ENCODE measurements at regions not wholly inside any gene's neighbourhood (a gene's known extent, or its start where the extent isn't known, plus 50 kb on each side); places are given as distances from the start of the nearest gene placed in this dataset.

DNA sequence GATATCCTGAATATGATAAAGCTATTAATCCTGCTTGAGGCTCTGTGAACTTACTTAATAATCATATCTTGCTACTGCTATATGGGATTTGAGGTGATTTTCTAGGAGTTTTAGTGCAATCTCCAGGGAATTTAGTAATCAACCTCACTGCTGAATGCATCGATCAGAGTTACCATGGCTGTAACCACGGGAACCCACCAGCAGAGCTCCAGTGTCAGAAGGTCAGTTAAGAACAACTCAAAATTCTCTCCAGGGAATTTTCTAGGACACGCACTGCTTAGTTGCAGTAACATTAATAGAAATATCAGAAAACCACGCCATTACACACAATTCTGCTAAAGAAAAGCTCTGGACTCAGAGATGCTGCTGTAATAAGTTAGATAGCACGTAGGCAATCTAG is 1477.2 kb upstream of the TENM3 start:
- Histone ChIP-seq H3K27me3 (ENCODE audit: insufficient read depth, low read length) (no peaks in the 10 kb centered on the region), H3K9me3 (ENCODE audit: low read length) (no peaks in the 10 kb centered on the region), H3K4me3 (ENCODE audit: low read length) (no peak overlapping the region), H3K4me1 (ENCODE audit: insufficient read depth, low read length) (peaks cover 22% of the 10 kb centered on the region), H2AFZ (ENCODE audit: low read depth, low read length) (no peak overlapping the region), H3K36me3 (ENCODE audit: insufficient read depth, low read length) (no peaks in the 10 kb centered on the region)

DNA sequence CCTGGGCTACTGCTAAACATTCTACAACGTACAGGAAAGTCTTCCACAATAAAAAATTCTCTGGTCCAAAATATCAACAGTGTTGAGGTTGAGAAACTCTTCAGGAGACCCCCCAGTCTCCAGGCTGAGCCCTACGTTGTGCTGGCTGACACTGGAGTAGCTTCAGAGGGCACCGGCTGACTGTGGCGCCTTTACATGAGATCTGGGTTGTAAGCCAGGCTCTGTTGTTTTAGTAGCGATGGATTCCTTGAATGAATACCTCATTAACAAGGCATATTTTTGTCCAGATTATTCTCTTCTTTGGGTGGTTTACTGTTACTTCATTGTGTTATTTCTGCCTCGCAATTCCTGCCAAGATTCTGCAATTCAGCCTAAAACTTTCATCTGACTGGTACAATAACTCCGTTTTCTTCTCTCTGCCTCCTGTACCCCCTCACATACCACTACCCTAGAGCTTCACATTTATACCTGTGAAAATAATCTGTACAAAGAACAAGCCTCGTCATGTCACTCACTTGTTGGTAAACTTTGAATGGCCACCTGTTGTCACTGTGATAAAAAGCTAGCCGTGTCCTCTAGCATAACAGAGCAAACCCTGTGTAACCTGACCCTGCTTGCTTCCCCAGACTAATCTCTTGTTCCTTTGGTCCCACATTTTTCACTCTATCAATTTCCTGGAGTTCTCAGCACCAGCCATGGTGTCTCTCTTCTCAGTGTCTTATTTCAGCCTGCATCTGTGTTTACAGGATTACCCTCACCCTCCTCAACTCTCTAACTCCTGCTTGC is 1476.1 kb upstream of the TENM3 start:
- Histone ChIP-seq H3K36me3 (ENCODE audit: insufficient read depth, low read length) (no peaks in the 10 kb centered on the region), H3K27me3 (ENCODE audit: insufficient read depth, low read length) (no peaks in the 10 kb centered on the region), H2AFZ (ENCODE audit: low read depth, low read length) (no peak overlapping the region), H3K4me3 (ENCODE audit: low read length) (no peak overlapping the region), H3K9me3 (ENCODE audit: low read length) (no peaks in the 10 kb centered on the region), H3K4me1 (ENCODE audit: insufficient read depth, low read length) (peaks cover 22% of the 10 kb centered on the region)

DNA sequence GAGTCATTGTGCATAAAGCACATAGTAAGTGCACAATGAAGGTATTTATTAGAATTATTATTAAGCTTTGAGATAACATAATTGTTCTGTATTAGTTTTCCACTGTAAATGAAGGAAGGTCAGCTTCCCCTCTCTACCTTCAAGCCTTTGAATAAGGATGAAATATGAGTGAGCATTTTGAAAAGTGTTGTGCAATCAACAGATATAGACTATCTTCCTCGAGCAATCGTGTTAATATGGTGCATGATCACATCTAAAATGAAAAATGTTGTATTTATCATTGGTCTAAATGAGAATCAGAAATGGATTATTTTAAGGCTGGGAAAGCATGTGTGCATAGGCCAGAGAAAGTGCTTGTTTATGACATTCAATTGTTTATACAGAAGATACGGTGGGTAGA is 1474.6 kb upstream of the TENM3 start:
- Histone ChIP-seq H3K36me3 (ENCODE audit: insufficient read depth, low read length) (no peaks in the 10 kb centered on the region), H3K9me3 (ENCODE audit: low read length) (no peaks in the 10 kb centered on the region), H3K27me3 (ENCODE audit: insufficient read depth, low read length) (no peaks in the 10 kb centered on the region), H2AFZ (ENCODE audit: low read depth, low read length) (no peak overlapping the region), H3K4me1 (ENCODE audit: insufficient read depth, low read length) (peaks cover 22% of the 10 kb centered on the region), H3K4me3 (ENCODE audit: low read length) (no peak overlapping the region)

DNA sequence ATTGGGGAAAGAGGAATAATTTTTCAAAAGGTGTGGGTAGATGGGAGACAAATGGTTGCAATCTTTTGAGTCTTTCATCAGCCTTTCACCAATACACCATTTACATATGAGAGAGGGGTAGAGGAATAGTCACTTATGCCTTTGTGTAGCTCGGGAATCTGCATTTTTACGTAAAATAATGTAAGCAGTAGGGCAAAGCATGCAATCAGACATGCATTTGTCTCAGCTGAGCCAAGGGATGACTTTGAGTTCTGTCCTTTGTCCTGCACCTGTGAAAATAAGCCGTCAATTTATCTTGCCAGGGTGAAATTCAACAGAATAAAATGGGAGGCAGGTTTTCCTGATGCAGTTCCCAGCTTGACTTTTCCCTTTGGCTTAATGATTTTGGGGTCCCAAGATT is 1473.4 kb upstream of the TENM3 start:
- no peaks in the 10 kb centered on the region for H3K9me3 ChIP-seq (ENCODE audit: low read length)
- peaks cover 22% of the 10 kb centered on the region for H3K4me1 ChIP-seq (ENCODE audit: insufficient read depth, low read length)
- no peak overlapping the region for H3K4me3 ChIP-seq (ENCODE audit: low read length)
- H3K36me3 ChIP-seq (ENCODE audit: insufficient read depth, low read length) = no peaks in the 10 kb centered on the region
- H2AFZ ChIP-seq (ENCODE audit: low read depth, low read length) = no peak overlapping the region
- no peaks in the 10 kb centered on the region for H3K27me3 ChIP-seq (ENCODE audit: insufficient read depth, low read length)

DNA sequence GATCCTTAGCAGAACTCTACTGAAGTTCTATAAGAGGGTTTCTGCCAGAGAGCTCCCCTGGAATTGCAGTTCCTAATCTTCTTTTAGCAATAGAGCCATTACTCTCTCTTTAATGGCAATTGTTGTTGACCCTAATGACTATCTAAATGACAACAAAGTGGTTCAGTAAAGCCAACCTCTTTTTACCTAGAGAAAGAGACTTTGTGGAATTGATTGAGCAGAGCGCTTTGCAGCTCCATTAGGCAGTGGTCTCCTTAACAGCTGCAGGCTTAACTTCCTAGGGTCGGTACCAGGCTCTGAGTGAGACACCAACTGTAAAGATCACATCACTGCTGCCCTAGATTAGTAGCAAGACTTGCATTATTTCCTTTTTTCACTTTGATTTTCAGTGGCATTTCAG is 1472.9 kb upstream of the TENM3 start:
- Histone ChIP-seq H3K4me1 (ENCODE audit: insufficient read depth, low read length) (peaks cover 22% of the 10 kb centered on the region), H3K27me3 (ENCODE audit: insufficient read depth, low read length) (no peaks in the 10 kb centered on the region), H3K36me3 (ENCODE audit: insufficient read depth, low read length) (no peaks in the 10 kb centered on the region), H3K9me3 (ENCODE audit: low read length) (no peaks in the 10 kb centered on the region), H2AFZ (ENCODE audit: low read depth, low read length) (no peak overlapping the region), H3K4me3 (ENCODE audit: low read length) (no peak overlapping the region)

DNA sequence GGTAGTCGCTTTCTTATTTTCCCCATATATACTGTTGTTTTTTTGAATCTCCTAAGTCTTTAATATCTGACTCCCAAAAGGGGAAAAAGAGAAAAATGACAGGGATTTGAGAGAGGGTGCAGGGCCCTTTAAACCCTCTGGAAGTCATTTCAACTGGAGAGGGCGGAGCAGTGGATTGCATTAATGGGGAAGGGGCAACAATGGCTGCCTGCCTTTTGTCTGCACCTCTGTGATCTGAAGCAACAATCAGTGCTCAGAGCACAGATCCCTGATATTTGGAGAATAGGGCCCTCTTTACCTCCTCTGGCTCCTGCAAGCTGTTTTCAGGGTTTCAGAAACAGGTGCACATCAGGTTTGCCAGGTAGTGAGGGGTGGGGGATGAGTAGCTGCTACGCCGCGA is 1458.3 kb upstream of the TENM3 start:
- Histone ChIP-seq H2AFZ (ENCODE audit: low read depth, low read length) (peak overlapping the region; percentile 51), H3K4me1 (ENCODE audit: insufficient read depth, low read length) (no peaks in the 10 kb centered on the region), H3K9me3 (ENCODE audit: low read length) (no peaks in the 10 kb centered on the region), H3K36me3 (ENCODE audit: insufficient read depth, low read length) (no peaks in the 10 kb centered on the region), H3K27me3 (ENCODE audit: insufficient read depth, low read length) (no peaks in the 10 kb centered on the region), H3K4me3 (ENCODE audit: low read length) (no peak overlapping the region)

DNA sequence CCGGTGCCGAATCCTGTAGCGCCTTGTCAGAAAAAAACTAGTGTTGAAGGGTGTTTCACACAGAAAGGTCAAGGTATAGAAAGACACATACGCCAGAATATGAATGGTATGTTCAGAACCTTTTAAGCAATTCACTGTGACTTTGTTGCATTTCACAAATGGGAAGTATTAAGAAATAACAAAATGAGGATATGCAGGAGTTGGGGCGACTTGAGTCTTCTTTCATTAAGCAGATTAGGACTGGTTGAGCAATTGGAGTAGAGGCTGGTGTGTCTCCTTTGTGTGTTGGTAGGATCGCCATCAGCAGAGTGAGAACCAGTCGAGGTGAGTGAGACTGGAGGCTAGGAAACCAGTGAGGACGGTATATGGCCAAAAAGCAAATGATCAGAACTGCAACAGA is 1454.5 kb upstream of the TENM3 start:
- no peak overlapping the region for H2AFZ ChIP-seq (ENCODE audit: low read depth, low read length)
- no peaks in the 10 kb centered on the region for H3K27me3 ChIP-seq (ENCODE audit: insufficient read depth, low read length)
- no peak overlapping the region for H3K4me3 ChIP-seq (ENCODE audit: low read length)
- no peaks in the 10 kb centered on the region for H3K9me3 ChIP-seq (ENCODE audit: low read length)
- H3K4me1 ChIP-seq (ENCODE audit: insufficient read depth, low read length) = peaks cover 3% of the 10 kb centered on the region
- no peaks in the 10 kb centered on the region for H3K36me3 ChIP-seq (ENCODE audit: insufficient read depth, low read length)

DNA sequence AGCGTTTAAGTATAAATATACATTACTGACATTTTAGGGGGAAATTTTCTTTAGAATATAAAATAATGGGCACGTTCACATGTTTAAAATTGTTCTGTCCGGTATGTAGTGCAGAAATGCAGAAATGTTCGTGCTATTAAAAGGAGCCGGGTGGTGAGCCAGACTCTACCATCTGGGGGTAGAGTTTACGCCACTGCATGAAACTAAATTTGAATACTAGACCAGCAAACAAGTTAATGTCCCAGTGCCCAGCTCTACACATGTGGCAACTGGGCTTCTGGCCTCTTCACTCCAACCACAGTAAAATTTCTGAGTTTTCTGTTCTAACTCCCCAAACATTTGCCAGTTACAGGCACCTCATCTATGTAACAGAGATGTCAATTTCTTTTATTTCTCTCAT is 1453.3 kb upstream of the TENM3 start:
- Histone ChIP-seq H3K36me3 (ENCODE audit: insufficient read depth, low read length) (no peaks in the 10 kb centered on the region), H3K4me3 (ENCODE audit: low read length) (no peak overlapping the region), H3K27me3 (ENCODE audit: insufficient read depth, low read length) (no peaks in the 10 kb centered on the region), H3K4me1 (ENCODE audit: insufficient read depth, low read length) (peaks cover 3% of the 10 kb centered on the region), H2AFZ (ENCODE audit: low read depth, low read length) (no peak overlapping the region), H3K9me3 (ENCODE audit: low read length) (no peaks in the 10 kb centered on the region)

DNA sequence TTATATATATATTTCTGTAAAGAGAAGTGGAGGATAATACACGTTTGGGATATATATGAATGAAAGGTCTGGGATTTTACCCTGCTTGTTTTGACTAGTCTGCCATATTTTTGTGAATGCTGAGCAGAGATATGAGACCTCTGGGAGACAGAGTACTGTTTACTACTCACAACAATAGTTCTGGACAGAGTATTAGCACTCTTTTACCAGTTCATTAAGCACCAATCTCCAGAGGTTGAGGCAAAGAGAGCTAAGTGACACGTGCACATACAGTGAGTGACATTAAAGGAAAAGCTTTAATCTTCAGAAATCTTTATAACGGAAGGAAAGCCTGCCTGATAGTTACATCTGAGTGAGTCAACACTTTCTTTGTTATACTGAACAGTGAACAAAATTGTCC is 1452.7 kb upstream of the TENM3 start:
- no peak overlapping the region for H3K4me3 ChIP-seq (ENCODE audit: low read length)
- H2AFZ ChIP-seq (ENCODE audit: low read depth, low read length) = no peak overlapping the region
- H3K9me3 ChIP-seq (ENCODE audit: low read length) = no peaks in the 10 kb centered on the region
- H3K27me3 ChIP-seq (ENCODE audit: insufficient read depth, low read length) = no peaks in the 10 kb centered on the region
- H3K36me3 ChIP-seq (ENCODE audit: insufficient read depth, low read length) = no peaks in the 10 kb centered on the region
- peaks cover 3% of the 10 kb centered on the region for H3K4me1 ChIP-seq (ENCODE audit: insufficient read depth, low read length)

DNA sequence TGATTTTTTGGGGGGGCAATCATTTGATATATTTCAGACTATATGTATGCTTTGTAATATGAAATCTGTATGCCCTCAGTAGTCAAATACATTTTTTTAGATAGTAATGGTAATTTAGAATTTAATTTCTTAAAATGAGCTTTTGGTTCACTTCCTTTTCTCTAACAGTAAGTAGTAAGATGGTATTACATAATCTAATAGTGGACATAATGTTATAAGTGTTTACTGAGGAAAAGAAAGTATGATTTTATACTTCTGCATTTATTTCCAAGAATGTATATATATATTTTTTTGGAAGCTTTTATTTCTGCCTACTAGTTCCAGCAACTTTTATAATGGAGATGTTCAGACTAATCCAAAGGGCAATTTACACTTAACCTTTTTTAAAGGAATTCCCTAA is 1450.7 kb upstream of the TENM3 start:
- no peaks in the 10 kb centered on the region for H3K36me3 ChIP-seq (ENCODE audit: insufficient read depth, low read length)
- H3K4me1 ChIP-seq (ENCODE audit: insufficient read depth, low read length) = peaks cover 3% of the 10 kb centered on the region
- H2AFZ ChIP-seq (ENCODE audit: low read depth, low read length) = no peak overlapping the region
- no peaks in the 10 kb centered on the region for H3K9me3 ChIP-seq (ENCODE audit: low read length)
- no peak overlapping the region for H3K4me3 ChIP-seq (ENCODE audit: low read length)
- H3K27me3 ChIP-seq (ENCODE audit: insufficient read depth, low read length) = no peaks in the 10 kb centered on the region

DNA sequence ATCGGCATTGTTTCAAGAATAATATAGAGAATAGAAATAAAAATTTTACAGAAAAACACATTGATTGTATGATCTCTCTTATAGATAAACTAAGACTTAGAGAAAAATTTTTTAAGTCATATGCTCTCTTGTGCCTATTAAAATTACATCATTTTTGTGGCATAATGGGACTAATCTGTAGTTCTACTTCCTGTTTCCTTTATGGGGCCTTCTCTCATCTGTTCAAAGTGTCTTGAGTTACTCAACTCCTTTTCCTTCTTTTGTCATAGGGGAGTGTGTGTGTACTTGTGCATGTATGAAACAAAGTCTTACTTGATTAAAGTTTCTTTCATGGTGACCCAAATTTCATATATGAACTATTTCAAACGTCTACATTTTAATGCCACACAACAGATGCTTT is 1448.9 kb upstream of the TENM3 start:
- Histone ChIP-seq H3K4me3 (ENCODE audit: low read length) (no peak overlapping the region), H3K4me1 (ENCODE audit: insufficient read depth, low read length) (peaks cover 8% of the 10 kb centered on the region), H3K9me3 (ENCODE audit: low read length) (no peaks in the 10 kb centered on the region), H2AFZ (ENCODE audit: low read depth, low read length) (no peak overlapping the region), H3K36me3 (ENCODE audit: insufficient read depth, low read length) (no peaks in the 10 kb centered on the region), H3K27me3 (ENCODE audit: insufficient read depth, low read length) (no peaks in the 10 kb centered on the region)

DNA sequence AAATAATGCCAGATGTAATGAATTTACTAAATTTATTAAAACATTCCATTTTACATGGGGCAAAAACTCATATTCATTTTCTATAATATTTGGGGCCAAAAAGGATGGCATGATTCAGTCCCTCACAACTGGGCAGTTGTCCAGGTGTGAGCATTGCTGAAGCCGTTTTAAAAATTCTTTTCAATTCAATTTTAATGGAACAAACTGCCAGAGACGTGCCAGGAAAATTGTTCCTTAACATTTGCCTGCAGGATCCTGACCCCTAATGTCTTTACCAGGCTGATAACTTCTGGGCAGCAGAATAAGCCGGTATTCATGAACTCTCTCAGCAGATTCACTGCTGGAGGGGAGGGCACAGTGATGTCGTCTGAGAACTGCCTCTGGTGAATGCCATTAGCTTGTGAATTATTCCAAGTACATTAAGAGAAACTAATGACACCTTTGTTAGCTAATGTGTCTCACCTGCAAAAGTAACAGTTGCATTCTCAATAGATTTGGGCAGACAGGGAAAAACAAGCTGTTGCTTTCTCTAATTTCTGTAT is 1445.1 kb upstream of the TENM3 start:
- H3K27me3 ChIP-seq (ENCODE audit: insufficient read depth, low read length) = no peaks in the 10 kb centered on the region
- peaks cover 4% of the 10 kb centered on the region for H3K4me1 ChIP-seq (ENCODE audit: insufficient read depth, low read length)
- H3K36me3 ChIP-seq (ENCODE audit: insufficient read depth, low read length) = no peaks in the 10 kb centered on the region
- no peak overlapping the region for H2AFZ ChIP-seq (ENCODE audit: low read depth, low read length)
- H3K9me3 ChIP-seq (ENCODE audit: low read length) = no peaks in the 10 kb centered on the region
- H3K4me3 ChIP-seq (ENCODE audit: low read length) = no peak overlapping the region

DNA sequence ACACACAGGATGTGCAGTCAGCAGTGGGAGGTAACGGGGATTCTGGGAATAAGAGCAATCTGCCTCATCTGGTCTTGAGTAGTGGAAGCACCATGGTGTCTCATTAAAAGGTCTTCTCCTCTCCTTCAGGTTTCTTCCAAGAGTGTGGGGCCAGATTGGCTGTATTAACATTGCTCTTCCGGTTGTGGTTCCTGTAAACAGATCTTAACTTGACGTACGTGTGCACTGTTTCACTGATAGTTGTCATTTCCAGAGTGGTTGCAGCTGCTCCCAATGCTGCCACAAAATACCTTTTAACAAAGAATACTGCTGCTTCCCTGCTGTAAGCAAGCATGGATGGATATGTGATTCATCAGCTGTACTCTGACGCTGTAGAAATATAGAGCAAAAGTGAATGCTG is 1443.4 kb upstream of the TENM3 start:
- H3K4me1 ChIP-seq (ENCODE audit: insufficient read depth, low read length) = peaks cover 4% of the 10 kb centered on the region
- H3K36me3 ChIP-seq (ENCODE audit: insufficient read depth, low read length) = no peaks in the 10 kb centered on the region
- H3K27me3 ChIP-seq (ENCODE audit: insufficient read depth, low read length) = no peaks in the 10 kb centered on the region
- H3K9me3 ChIP-seq (ENCODE audit: low read length) = no peaks in the 10 kb centered on the region
- no peak overlapping the region for H2AFZ ChIP-seq (ENCODE audit: low read depth, low read length)
- no peak overlapping the region for H3K4me3 ChIP-seq (ENCODE audit: low read length)

DNA sequence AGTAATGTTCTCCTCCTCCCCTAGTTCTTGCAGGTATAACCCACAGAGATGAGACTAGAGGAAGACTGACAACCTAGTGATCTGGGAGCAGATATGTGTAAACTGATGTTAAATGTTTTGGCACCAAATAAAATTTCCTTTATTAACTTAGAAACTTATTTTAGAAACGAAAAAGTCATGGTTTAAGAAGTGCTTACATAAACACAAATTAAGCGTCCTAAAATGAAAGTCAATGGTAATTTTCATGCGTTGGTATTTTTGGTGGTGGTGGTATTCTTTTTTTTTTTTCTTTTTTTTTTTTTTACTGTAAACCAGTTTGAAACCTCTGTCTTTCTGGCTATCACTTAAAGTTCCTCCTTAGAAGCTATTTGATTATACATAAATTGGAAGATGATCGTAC is 1438.1 kb upstream of the TENM3 start:
- Histone ChIP-seq H3K4me1 (ENCODE audit: insufficient read depth, low read length) (no peaks in the 10 kb centered on the region), H3K4me3 (ENCODE audit: low read length) (no peak overlapping the region)

More for the DNA sequence above, 1438.1 kb upstream of the TENM3 start:
- Histone ChIP-seq H2AFZ (ENCODE audit: low read depth, low read length) (no peak overlapping the region), H3K9me3 (ENCODE audit: low read length) (no peaks in the 10 kb centered on the region), H3K36me3 (ENCODE audit: insufficient read depth, low read length) (no peaks in the 10 kb centered on the region), H3K27me3 (ENCODE audit: insufficient read depth, low read length) (no peaks in the 10 kb centered on the region)

Measured in neuron (in vitro differentiated cells).